ENCODE measurements at regions not wholly inside any gene's neighbourhood (a gene's known extent, or its start where the extent isn't known, plus 50 kb on each side); places are given as distances from the start of the nearest gene placed in this dataset.

DNA sequence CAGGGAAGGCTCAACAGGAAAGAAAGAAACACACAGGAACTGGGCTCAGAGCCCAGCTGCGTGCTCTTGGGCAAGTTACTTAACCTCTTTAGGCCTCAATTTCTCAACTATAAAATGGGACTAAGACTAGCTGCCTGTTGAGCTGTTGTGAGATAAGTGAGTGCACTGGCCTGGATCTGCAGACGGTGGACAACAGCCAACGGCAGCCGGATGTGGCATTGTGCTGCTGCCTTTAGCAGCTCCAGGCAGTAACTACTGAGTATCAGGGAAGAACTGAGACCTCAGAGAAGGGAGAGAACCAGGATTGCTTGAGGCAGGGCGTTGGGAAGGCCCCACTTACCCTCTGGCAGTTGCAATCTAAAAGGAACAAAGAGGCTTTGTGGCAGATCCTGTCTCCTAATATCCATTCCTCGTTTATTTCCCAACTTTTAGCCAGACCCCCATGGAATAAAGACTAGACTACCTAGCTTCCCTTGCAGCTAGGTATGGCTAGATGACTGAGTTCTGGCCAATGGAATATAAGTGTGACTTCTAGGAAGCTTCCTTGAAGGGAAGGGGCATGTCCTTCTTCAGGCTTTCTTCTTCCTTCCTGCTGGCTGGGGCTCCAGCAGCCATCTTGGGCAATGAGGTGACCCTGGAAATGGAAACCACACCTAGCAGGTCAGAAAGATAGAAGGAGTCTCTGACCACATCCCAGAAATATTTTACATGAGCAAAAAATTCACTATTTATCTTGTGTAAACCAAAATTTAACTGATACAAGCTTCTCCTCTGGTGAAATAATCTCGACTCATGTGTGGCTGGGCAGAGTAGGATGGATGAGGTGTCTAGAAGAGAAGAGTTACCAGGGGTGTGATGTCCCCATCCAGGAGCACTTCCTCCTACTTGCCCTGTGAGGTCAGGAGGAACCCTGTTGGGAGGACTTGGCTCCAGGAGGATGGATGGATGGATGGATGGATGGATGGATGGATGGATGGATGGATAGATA is 67.6 kb downstream of the MRPL14 start:
- FAIRE-seq (no peak), DNase-seq (peak in 1 of 6 donors; percentile 31)
- TF ChIP-seq, protein P1, sequence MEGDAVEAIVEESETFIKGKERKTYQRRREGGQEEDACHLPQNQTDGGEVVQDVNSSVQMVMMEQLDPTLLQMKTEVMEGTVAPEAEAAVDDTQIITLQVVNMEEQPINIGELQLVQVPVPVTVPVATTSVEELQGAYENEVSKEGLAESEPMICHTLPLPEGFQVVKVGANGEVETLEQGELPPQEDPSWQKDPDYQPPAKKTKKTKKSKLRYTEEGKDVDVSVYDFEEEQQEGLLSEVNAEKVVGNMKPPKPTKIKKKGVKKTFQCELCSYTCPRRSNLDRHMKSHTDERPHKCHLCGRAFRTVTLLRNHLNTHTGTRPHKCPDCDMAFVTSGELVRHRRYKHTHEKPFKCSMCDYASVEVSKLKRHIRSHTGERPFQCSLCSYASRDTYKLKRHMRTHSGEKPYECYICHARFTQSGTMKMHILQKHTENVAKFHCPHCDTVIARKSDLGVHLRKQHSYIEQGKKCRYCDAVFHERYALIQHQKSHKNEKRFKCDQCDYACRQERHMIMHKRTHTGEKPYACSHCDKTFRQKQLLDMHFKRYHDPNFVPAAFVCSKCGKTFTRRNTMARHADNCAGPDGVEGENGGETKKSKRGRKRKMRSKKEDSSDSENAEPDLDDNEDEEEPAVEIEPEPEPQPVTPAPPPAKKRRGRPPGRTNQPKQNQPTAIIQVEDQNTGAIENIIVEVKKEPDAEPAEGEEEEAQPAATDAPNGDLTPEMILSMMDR (IDR thresholded peaks at IDR 0.05), result no peak

DNA sequence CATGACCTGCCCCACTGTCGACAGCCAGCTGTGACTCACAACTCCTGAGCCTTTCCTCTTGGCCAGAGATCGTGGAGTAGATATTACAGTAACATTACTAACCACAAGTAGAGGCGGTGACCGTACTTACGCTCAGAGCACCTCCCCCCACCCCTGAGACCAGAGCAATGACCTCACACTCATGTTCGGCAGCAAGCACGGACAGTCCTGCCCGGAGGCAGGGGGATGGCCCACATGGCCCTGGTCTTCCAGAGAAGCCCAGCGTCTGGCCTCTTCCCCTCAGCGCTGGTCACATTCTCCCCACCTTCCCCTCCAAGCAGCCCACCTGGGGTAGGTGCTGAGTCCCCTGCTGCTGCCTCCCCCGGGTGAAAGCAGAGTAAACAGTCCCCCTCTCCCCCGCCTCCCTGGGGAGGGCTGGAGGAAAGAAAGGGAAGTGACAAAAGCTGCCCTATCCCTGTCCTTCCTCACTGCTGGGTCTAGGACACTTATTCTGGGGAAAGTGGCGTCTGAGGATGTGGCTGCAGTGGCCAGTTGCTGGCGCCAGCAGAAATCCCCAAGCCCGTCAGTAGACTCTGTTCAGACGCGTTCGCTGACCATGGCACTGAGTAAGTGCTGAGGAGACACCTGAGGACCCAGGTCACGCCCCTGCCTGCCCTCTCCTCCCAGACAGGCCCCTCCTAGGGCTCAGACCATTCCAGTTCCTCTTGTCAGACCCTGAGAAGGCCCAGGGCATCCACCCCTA is 68.5 kb downstream of the MRPL14 start:
- Histone ChIP-seq H3K36me3 (no peaks in the 10 kb centered on the region), H3K4me1 (no peaks in the 10 kb centered on the region), H3K9me3 (no peaks in the 10 kb centered on the region), H3K27ac (peak overlapping the region in 2 of 4 donors; percentile 75 to 80), H3K4me3 (no peak overlapping the region), H3K27me3 (no peaks in the 10 kb centered on the region)
- no peak for FAIRE-seq
- 80 to 82% methylated on average over 19 of the region's 19 CpGs for WGBS, 2 donors
- peak; percentile 33 to 81 (median 79) for ATAC-seq
- DNase-seq, result peak in 3 of 6 donors; percentile 30 to 75 (median 57)
- TF ChIP-seq, protein P1 (IDR thresholded peaks at IDR 0.05), result no peak
- intact Hi-C loops (cut with DNase I), result no loop called here

More for the DNA sequence above, 67.6 kb downstream of the MRPL14 start:
- Histone ChIP-seq H3K36me3 (no peaks in the 10 kb centered on the region), H3K4me3 (no peak overlapping the region), H3K27me3 (no peaks in the 10 kb centered on the region), H3K27ac (peak overlapping the region in 2 of 4 donors; percentile 75 to 80), H3K9me3 (no peaks in the 10 kb centered on the region), H3K4me1 (no peaks in the 10 kb centered on the region)
- intact Hi-C loops (cut with DNase I), result loop anchor here in 1 of 3 donors (10.0 kb wide), 2 partner anchors 115 to 205 kb away; no protein-coding TSS in a partner anchor
- ATAC-seq, result no peak
- 71 to 72% methylated on average over 7 of the region's 7 CpGs for WGBS, 2 donors

DNA sequence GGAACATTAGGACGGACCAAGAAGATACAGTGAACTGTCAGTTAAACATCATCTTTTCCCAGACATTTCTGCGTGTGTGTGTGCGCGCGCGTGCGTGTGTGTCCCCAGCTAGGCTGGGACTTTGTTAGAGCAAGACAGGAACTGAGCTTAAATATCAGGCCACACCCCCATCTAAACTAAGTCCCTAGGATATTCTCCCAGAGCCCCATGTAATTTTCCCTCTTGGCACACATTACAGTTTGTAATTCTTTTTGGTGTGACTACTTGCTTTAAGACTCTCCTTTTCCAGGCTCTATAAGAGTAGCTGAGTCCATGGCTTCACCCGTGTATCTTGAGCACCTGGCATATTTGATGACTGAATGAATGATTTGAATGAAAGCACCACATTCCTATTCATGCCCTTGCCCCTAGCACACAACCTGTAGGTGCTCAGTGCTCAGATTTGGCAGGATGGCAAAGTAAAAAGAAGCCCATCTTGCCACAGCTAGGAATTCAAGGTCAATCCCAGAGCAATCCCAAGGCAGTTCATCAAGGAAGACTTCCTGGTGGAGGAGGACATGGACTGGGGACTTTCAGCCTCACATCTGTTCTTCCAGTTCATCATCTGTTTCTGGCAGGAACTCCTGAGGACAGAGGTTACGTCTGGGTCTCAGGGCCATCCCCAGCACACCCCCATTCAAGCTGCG is 69.2 kb downstream of the MRPL14 start:
- no peak for DNase-seq
- ATAC-seq, result no peak
- Histone ChIP-seq H3K4me1 (no peaks in the 10 kb centered on the region), H3K27me3 (no peaks in the 10 kb centered on the region), H3K4me3 (no peak overlapping the region), H3K27ac (peak overlapping the region in 2 of 4 donors; percentile 75 to 80), H3K36me3 (no peaks in the 10 kb centered on the region), H3K9me3 (no peaks in the 10 kb centered on the region)
- TF ChIP-seq, protein P1 (IDR thresholded peaks at IDR 0.05), result no peak
- no peak for FAIRE-seq
- intact Hi-C loops (cut with DNase I), result no loop called here
- 86 to 90% methylated on average over 10 of the region's 10 CpGs for WGBS, 2 donors

DNA sequence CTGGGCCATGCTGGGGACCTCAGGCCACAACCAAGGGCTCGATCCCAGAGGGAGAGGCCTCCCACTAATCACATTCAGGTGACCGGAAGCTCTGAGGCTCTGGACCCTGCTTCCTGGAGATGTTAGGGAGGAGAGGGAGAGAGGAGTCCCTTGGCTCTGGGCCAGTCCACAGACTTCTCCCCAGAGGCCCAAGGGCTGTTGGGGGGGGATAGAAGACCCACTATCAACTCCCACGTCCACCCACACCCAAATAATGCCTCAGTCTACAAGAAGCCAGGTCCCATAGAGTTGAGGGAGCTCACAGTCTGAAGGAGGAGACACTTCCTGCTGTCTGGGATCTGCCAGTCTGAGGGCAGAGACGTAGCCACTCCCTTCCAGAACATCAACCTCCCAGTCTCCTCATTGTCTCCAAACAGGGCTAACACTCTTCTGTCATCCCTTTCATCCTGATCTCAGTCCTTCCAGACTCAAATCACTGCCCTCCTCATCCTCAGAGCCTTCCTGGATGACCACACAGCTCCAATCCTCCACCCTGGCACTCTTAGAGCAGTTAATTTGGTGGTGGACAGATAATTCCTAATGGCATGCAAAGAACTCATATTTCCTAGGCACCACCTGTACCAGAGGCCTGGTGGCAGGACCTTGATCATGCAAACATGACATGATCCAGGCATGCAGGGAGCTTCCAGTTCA is 69.9 kb downstream of the MRPL14 start:
- Histone ChIP-seq H3K27ac (peak overlapping the region in 1 of 4 donors; percentile 75), H3K36me3 (no peaks in the 10 kb centered on the region), H3K4me1 (no peaks in the 10 kb centered on the region), H3K27me3 (no peaks in the 10 kb centered on the region), H3K4me3 (no peak overlapping the region), H3K9me3 (no peaks in the 10 kb centered on the region)
- WGBS, 2 donors, result 78 to 96% methylated on average over 4 of the region's 4 CpGs
- FAIRE-seq (no peak), ATAC-seq (no peak), DNase-seq (peak in 1 of 6 donors; percentile 14)
- TF ChIP-seq, protein P1 (IDR thresholded peaks at IDR 0.05), result no peak
- intact Hi-C loops (cut with DNase I), result no loop called here

Data from pancreas (tissue), 10 donors.